HG03097 (cell line): ENCODE measurements at regions not wholly inside any gene's neighbourhood (a gene's known extent, or its start where the extent isn't known, plus 50 kb on each side); places are given as distances from the start of the nearest gene placed in this dataset.

Experiments
- ATAC-seq: cut with Tn5 transposase; IDR thresholded peaks from one replicate; pipeline ENCODE4 v1.9.1; 2021; ENCODE audit not compliant: unreplicated experiment, low FRiP score

GRCh38 chr5:103648086-103648485 is 85.5 kb upstream of the NUDT12 start:
- ATAC-seq, result no peak

DNA sequence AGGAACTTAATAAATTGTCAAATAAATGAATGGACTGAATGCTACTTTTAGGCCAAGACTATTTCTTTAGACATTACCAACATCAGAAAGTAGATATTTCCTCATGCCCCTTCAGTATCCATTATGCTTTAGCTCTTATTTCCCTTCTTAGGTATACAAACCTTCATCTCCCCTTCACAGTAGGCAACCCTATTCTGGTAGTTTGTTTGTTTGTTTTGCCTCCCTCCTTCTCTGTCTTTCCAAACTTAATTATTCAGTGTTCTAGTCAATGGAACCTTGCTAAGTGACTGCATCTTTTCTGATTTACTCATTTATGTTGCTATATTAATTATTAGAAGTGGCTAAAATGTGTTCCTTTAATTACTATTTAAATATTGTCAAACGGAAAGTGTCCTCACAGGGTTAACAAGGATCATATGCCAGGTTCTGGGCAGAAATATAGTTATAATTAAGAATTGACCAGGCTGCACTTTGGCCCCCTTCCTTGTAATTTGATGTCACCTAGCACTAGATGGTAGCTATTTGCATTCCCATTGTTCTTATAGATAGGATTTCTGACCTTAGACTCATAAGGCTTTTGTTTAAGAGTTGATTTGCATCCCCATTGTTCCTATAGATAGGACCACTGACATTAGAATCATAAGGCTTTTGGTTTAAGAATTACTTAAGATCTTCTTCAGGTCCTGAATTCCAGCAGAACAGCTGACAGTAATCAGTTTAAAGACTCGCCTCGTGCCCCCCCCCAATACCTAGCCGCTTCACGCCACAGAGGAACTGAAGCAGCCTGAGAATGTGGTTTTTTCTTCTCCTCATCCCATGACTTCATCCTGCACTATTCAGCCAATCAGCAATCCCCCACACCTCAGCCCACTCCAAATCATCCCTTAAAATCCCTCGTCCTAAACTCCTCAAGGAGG is 84.4 kb upstream of the NUDT12 start:
- no peak for ATAC-seq

GRCh38 chr5:103645816-103646215 is 83.2 kb upstream of the NUDT12 start:
- no peak for ATAC-seq

GRCh38 chr5:103638979-103639378 is 76.4 kb upstream of the NUDT12 start:
- no peak for ATAC-seq

GRCh38 chr5:103624675-103625074 is 62.1 kb upstream of the NUDT12 start:
- no peak for ATAC-seq

DNA sequence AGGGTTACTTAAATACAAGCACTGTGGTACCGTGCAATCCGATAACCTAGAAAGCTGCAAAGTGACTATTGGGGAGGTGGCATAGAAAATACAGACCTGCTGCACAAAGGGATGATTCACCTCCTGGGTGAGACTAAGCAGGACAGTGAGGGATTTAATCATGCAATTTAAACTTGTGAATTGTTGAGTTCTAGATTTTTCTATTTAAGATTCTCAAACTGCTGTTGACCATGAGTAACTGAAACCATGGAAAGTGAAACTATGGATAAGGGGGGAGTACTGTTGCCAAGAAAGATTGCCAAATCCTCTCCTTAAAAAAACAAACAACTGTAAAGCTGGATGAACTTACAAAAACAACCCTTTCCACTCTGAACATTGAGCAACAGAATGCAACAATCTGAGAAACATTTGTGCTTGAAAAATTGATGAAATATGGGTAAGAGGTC is 61.5 kb upstream of the NUDT12 start:
- no peak for ATAC-seq

DNA sequence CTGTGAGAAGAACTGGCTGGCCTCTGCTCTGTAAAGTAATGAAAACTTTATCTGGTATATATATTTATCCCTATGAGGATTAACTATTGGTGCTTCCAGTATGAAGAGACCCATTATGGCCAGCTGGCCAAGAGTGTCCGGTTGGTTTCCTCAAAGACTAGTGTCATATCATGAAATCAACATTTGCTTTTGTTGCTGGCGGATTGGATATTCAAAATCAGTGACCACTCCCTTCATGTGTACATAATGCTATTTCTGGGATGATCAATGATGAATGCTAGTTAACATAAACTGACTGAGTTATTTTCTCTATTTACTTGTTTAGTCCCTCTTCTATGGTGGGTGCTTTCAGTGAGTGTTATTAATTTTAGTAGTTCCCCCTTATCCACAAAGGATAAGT is 60.8 kb upstream of the NUDT12 start:
- no peak for ATAC-seq

- no peak for ATAC-seq
Observed at GRCh38 chr5:103621548-103621930, 59.0 kb upstream of the NUDT12 start.

DNA sequence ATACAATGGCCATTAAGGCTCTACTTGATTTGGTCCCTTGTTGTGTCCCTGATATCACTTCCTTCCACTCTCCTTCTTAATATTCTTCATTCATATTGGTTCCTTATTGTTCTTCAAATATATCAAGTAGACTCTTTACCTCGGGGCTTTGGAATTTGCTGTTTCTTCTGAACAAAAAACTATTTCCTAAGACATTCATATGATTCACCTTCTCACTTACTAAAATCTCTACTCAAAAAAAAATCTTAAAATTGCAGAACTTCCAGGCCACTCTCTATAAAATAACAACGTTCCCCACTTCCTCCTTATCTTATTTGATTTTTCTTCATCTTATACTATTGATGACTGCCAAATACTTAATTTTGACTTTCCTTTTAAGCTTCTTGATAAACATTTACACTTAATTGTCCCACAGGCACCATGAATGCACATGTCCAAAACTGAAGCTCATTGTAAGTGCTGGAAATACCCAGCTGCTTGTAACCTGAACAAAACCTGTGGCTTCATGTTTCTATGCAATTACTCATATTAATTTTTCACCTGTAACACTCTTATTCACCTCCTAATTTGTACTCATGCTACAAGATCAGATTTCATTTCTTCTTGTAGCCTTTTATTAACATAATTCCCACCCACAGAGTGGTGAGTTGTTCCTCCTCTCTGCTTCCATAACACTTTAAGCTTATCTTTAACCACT is 58.4 kb upstream of the NUDT12 start:
- ATAC-seq, result no peak

DNA sequence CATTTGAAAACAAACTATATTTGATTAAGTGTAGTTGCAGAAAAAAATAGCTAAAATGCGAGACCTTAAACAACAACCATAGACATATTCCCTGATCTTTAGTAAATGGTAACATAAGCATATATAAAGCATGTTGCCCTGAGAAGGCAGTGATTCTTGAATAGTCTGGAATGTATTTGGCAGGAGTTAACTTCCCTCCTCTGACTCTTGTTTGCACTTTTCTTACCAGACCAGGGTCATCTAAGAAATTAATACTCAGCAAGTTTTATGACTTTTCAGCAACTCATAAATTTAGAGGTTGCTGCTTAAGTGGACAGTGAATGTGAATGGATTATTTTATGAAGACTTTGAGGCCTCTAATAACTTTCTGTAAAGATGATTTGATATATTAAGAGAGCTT is 55.3 kb upstream of the NUDT12 start:
- ATAC-seq, result no peak

DNA sequence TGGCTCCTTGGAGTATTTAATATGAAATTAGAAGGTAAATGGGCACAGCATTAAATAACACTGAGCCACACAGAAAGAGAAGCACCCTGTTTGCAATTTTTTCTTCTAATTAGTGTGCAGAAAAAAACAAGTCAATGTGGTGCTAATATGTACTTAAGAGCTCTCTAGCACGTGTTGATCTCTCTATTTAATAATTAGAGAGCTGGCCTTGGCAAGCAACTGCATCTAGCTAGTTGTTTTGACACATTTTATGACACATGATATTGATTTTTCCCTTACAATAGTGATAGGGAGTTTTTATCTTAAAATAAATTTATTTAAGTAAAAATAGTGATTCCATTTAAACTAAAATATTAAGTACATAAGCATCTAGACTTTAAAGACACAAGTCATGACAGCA is 54.5 kb upstream of the NUDT12 start:
- no peak for ATAC-seq

DNA sequence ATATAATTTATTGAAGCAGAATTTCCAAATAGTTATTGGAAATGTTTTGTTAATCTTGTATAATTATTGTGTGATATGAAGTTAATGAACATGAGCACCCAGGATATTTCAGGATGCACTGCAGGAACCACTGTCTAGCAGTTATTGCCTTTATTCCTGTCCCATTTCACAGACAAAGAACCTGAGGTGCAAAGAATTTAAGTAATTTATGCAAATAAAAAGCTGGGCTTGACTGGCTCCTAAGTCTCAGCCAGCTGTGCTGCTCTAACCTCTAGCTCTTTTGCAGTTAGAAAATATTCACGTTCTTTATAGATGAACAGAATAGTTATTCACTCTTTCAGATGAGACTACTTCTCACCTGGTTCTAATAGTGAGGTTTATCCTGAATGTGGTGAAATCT is 50.0 kb upstream of the NUDT12 start:
- no peak for ATAC-seq
